ENCODE measurements at regions not wholly inside any gene's neighbourhood (a gene's known extent, or its start where the extent isn't known, plus 50 kb on each side); places are given as distances from the start of the nearest gene placed in this dataset.

GRCh38 chr7:84336303-84336702 lies 141.7 kb upstream of the SEMA3A start:
- no peaks in the 10 kb centered on the region for H3K79me2 ChIP-seq (ENCODE audit: insufficient read depth, low read length)
- H3K4me3 ChIP-seq (replicated peaks in 1 of 2; ENCODE audit: low read depth in 1 of 2, low read length in 2 of 2), result no peak overlapping the region
- H3K9me2 ChIP-seq (ENCODE audit: insufficient read depth), result no peaks in the 10 kb centered on the region
- DNase-seq (ENCODE audit: low read depth, low spot score) (no peak), ATAC-seq (no peak)
- no peak overlapping the region for H3K4me2 ChIP-seq (ENCODE audit: low read length)
- ChIA-PET CTCF (no interaction called here), POLR2A (no interaction called here), RAD21 (ENCODE audit: low non-redundant PET in 1 of 2, low total read pairs in 2 of 2, uncharacterized antibody in 2 of 2, unreplicated experiment in 2 of 2) (no interaction called here)
- TF ChIP-seq MAX (IDR thresholded peaks at IDR 0.05) (no peak), ZNF274 (IDR thresholded peaks at IDR 0.05; ENCODE audit: low read depth, low read length) (no peak), ELF1 (IDR thresholded peaks at IDR 0.05; ENCODE audit: borderline replicate concordance, low read depth) (no peak), RAD21 (IDR thresholded peaks at IDR 0.05; ENCODE audit: low read depth) (no peak), SIN3A (IDR thresholded peaks at IDR 0.05; ENCODE audit: low read depth) (no peak), ZFX (IDR thresholded peaks at IDR 0.05) (no peak), EGR1 (IDR thresholded peaks at IDR 0.05; ENCODE audit: low read depth) (no peak), EZH2 (IDR thresholded peaks at IDR 0.05) (no peak), CBX3 (IDR thresholded peaks at IDR 0.05; ENCODE audit: low read depth) (no peak), JUND (IDR thresholded peaks at IDR 0.05) (no peak)
- TF ChIP-seq, protein P1, sequence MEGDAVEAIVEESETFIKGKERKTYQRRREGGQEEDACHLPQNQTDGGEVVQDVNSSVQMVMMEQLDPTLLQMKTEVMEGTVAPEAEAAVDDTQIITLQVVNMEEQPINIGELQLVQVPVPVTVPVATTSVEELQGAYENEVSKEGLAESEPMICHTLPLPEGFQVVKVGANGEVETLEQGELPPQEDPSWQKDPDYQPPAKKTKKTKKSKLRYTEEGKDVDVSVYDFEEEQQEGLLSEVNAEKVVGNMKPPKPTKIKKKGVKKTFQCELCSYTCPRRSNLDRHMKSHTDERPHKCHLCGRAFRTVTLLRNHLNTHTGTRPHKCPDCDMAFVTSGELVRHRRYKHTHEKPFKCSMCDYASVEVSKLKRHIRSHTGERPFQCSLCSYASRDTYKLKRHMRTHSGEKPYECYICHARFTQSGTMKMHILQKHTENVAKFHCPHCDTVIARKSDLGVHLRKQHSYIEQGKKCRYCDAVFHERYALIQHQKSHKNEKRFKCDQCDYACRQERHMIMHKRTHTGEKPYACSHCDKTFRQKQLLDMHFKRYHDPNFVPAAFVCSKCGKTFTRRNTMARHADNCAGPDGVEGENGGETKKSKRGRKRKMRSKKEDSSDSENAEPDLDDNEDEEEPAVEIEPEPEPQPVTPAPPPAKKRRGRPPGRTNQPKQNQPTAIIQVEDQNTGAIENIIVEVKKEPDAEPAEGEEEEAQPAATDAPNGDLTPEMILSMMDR (IDR thresholded peaks at IDR 0.05 in 2 of 3, conservative IDR thresholded peaks at IDR 0.05 in 1 of 3; ENCODE audit: borderline replicate concordance in 1 of 3, insufficient read depth in 1 of 3, low read depth in 2 of 3, low read length in 2 of 3), result no peak
- no peak overlapping the region for H3K27ac ChIP-seq (ENCODE audit: low read depth, low read length)
- no peaks in the 10 kb centered on the region for H3K4me1 ChIP-seq (ENCODE audit: control insufficient read depth in 1 of 2, insufficient read depth in 2 of 2, low read length in 2 of 2)
- H2AFZ ChIP-seq (ENCODE audit: low read depth, low read length, poor library complexity, severe bottlenecking), result peak overlapping the region; percentile 6
- no peak overlapping the region for H3K9ac ChIP-seq (ENCODE audit: low read length)
- no TSS peak for BruUV-seq (replicated peaks)
- no peaks in the 10 kb centered on the region for H3K36me3 ChIP-seq (ENCODE audit: control insufficient read depth in 1 of 2, insufficient read depth in 2 of 2, low read length in 2 of 2)
- H4K20me1 ChIP-seq (ENCODE audit: insufficient read depth), result no peaks in the 10 kb centered on the region
- no peaks in the 10 kb centered on the region for H3K27me3 ChIP-seq (ENCODE audit: insufficient read depth, low read length)
- no peaks in the 10 kb centered on the region for H3K9me3 ChIP-seq (ENCODE audit: control insufficient read depth in 1 of 2, insufficient read depth in 1 of 2, low read depth in 1 of 2, low read length in 2 of 2)
- intact Hi-C loops (cut with micrococcal nuclease), result no loop called here

All from HCT116 (cell line).